AG04449 (cell line): ENCODE measurements at regions not wholly inside any gene's neighbourhood (a gene's known extent, or its start where the extent isn't known, plus 50 kb on each side); places are given as distances from the start of the nearest gene placed in this dataset.

ENCODE experiments used
- CTCF ChIA-PET: fragments of 350-600 bp; formaldehyde crosslinking; extraction: SDS; loops from one replicate; lab custom pipeline; 2021; ENCODE audit warnings: antibody characterized with exemption; lab: Yijun Ruan, JAX
- POLR2A ChIA-PET: fragments of 400-600, 350-600 bp; formaldehyde crosslinking; extraction: SDS; loops from one replicate; lab custom pipeline; 2020; ENCODE audit warnings: antibody characterized with exemption, inconsistent platforms; lab: Yijun Ruan, JAX
- DNase-seq: peaks from one replicate; pipeline ENCODE4 v3.0.0-alpha.2; 2010; ENCODE audit warnings: low read depth, low spot score
- H3K4me3 ChIP-seq: 2 replicates; pipeline ENCODE4 v1.5.1; 2011; ENCODE audit warnings: low read depth, mild to moderate bottlenecking, control low read depth, low read length
- CTCF ChIP-seq: IDR thresholded peaks from one replicate; pipeline ENCODE4 v1.5.1; 2011; ENCODE audit warnings: mild to moderate bottlenecking, moderate library complexity, low read length, control low read depth, inconsistent platforms; ENCODE audit not compliant: insufficient read depth; ENCODE audit errors: missing control alignments

DNA sequence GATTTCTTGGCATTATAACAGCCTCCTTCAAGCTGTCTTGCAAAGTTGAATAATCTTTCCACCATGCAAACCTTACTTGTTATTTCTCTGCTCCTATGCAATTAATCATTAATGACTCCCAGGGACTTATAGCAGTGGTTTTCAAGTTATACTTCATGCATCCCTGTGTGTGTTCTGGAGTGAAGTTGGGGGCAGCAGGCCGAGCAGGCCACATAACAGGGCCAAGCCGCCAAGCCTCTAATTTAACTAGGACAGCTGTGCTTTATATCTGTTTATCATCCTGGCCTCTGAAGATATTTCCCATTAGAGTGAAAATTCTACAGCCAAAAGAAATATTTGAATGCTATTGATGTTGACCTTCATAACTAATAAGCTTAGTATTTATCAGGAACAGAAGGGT is 133.5 kb upstream of the PAK3 start:
- TF ChIP-seq CTCF, result no peak
- no peak overlapping the region for H3K4me3 ChIP-seq
- DNase-seq, result no peak
- ChIA-PET POLR2A (no interaction called here), CTCF (no interaction called here)

DNA sequence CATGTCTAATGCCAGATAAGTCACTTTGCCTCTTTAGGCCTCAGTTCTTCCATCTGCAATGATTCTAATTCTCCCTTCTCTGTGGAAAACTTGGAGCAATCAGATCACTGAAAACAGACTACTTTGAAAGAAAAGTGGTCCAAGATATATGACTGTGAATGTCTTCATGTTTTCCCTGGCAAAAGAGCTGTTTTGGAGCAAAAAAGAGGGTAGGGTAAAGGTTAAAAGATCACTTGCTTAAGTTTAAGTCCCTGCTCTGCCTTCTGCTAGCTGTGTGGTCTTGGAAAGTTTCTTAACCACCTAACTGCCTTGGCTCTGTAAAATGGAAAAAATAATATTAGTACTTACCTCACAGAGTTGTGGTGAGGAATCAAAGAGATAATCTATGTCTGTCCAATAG is 140.3 kb upstream of the PAK3 start:
- DNase-seq, result no peak
- no peak for TF ChIP-seq CTCF
- H3K4me3 ChIP-seq, result no peak overlapping the region
- ChIA-PET POLR2A (no interaction called here), CTCF (no interaction called here)

DNA sequence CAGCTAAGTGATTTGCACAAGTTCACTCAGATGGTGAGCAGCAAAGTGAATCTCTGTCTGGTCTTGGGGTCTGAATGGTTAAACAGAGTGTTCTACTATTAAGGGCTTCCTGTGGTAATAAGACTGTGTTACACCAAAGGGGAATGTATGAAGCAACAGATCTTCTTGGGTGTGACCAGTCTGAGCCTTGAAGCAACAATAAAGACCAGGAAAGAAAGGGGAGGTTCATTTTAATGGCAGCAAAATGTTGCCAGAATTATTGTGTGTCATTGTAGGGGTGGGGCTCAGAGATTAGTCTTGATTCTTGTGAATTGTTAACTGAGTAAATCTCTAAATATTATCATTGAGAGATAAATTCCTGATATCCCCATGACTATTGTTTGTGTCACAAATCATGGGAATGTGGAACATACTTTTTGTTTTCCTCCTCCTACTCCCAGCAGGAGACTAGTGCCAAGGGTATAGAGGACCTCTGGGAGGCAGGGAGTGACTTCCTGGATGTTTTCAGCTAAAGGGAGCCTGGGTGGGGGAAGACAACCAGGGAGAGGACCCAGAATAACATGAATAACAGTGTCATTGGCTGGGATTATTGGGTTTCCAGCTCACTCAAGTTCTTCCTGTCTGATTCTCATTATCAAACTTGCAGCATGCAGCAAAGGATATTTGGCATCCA is 141.4 kb upstream of the PAK3 start:
- no peak overlapping the region for H3K4me3 ChIP-seq
- ChIA-PET POLR2A (no interaction called here), CTCF (no interaction called here)
- no peak for DNase-seq
- TF ChIP-seq CTCF, result no peak

DNA sequence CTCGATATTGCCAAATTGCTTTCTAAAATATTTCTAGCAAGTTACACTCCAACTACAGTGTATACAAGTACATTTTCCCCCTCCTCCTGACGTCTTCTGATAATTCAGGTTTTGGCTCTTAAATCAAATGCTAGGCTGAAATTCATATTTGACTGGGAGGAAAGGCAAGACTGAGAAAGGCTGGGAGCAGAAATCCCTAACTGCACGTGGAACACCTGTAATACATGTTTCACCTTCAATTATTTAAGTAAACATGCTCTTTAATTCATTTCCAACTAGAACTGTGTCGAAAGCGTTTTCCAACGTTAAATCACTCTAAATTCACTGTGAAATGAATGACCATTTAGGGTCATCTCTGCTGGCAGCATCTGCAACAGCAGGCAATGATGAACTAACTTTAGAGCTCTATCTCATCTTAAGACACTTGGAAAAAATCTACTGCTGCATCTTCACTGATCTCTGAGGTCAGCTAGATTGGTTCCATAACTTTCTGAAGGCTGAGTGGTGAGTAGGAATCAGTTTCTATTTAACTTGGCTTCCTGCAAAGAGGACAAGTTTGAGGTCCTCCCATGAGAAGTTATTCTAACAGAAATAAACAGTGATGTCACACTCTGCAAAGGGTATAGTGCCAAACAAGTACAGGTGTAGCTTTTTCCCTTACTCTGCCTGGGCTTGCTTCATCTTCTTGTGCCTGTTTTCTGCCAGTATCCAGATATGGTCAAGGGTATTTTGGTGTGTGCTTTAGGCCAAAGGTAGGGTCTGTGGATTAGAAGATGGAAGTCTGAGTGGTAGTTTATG is 144.3 kb upstream of the PAK3 start:
- no peak overlapping the region for H3K4me3 ChIP-seq
- ChIA-PET CTCF (no interaction called here), POLR2A (no interaction called here)
- TF ChIP-seq CTCF, result no peak
- no peak for DNase-seq

- ChIA-PET CTCF (no interaction called here), POLR2A (no interaction called here)
- no peak for DNase-seq
- H3K4me3 ChIP-seq, result no peak overlapping the region
- TF ChIP-seq CTCF, result no peak
These were observed 149.4 kb upstream of the CHRDL1 start for GRCh38 chrX:110944751-110945675.
